GM21367 (cell line): ENCODE measurements at regions not wholly inside any gene's neighbourhood (a gene's known extent, or its start where the extent isn't known, plus 50 kb on each side); places are given as distances from the start of the nearest gene placed in this dataset.

Experiments used
- ATAC-seq: cut with Tn5 transposase; IDR thresholded peaks from one replicate; pipeline ENCODE4 v1.9.1; 2021; ENCODE audit not compliant: unreplicated experiment

DNA sequence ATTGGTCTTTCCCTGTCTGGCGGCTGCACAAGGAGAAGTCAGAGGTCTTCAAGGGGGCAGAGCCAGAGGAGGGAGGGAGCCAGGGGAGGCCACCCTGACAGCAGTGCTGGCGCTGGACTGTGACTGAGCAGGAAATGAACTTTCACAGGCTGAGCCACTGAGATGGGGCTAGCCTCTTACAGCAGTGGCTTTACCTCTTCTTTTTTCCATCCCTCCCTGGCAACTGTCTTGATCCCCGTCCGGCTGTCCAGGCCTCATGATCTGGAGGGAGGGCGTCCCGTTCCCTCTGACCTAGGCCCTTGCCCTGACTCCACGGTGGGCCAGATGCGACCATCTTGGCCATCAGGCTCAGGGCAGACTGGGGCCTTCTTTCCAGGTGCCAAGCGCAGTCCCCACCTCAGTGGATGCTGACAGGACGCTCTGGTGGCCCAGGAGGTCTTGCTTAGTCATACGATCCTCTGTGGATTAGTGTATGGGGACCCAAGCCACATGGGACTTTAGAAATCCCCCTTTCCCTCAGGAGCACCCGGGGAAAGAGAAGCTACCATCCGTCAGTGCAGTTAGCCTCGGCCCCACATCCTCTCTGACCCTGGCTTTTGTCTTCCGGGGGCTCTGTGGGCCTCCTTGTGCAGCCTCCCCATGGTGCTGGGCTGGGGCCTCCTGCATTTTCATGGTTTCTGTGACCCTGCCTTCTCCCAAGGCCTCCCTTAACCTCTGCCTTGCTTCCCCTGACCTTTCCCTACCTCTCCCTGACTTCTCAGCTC, 57.4 kb upstream of the CCDC167 start:
- ATAC-seq, result peak; percentile 29

- ATAC-seq, result no peak
These were observed 55.5 kb upstream of the CCDC167 start for GRCh38 chr6:37555040-37555781.

GRCh38 chr6:37554480-37554819, 54.8 kb upstream of the CCDC167 start:
- no peak for ATAC-seq

DNA sequence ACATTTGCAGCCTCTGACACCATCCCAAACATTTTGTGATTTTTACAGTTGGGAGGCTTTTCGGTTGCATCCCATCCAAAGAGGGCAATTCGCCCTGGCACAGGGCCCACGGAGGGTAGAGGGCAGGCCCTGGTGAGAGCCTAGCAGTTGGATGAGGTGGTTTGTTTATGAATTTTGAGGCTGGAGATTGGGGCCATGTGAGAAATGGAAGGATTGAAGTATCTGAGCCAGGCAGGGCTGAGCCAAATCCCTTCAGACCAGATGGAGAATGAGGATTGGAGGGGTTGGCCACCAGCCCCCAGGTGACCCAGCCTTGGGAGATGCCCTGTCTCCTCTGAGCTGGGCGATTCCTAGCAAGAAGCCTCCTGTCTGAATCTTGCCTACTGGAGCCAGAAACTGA, 52.6 kb upstream of the CCDC167 start:
- no peak for ATAC-seq

- ATAC-seq, result no peak
These were observed 52.2 kb upstream of the CCDC167 start for GRCh38 chr6:37551867-37552266.

GRCh38 chr6:37551446-37551845, 51.8 kb upstream of the CCDC167 start:
- ATAC-seq, result no peak

DNA sequence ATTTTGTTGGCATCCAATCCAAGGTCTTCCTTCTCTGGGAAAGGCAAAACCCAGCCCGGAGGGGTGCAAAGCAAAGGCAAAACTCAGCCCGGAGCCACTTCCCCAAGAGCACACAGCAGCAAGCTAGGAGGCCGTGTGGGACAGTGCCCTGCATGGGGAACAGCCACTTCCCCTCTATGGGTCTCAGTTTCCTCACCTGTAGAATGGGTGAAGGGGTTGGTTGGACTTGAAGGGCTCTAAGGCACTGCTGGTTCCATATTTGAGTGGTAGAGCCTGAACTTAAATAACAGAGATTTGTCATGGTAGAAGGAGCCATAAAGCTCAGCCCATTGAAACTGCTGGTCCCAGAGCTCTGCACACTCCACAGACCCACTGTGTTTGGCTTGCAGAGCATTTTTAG, 51.3 kb upstream of the CCDC167 start:
- no peak for ATAC-seq

GRCh38 chr6:37550191-37550831, 50.6 kb upstream of the CCDC167 start:
- no peak for ATAC-seq

- no peak for ATAC-seq
These were observed 49.9 kb upstream of the CCDC167 start for GRCh38 chr6:37549558-37549957.
